ENCODE measurements at regions not wholly inside any gene's neighbourhood (a gene's known extent, or its start where the extent isn't known, plus 50 kb on each side); places are given as distances from the start of the nearest gene placed in this dataset.

DNA sequence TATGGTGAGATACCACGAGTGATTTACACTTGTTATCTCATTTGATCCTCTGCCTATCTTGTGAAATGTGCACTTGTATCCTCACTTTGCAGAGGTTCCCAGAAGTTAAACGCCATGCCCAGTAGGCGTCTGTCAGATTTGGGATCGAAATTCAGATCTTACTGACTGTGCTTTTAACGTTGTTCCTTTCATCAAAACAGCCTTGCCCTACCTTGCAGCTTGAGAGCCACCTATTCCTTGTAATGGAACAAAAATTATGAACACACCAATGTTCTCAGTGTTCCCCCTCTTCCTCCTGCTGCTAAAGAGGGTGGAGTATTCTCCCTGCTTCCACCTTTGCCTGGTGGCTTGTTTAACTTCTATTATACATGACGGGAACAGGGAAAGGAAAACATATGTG is 257.0 kb downstream of the MSX2 start:
- Histone ChIP-seq H3K4me3 (no peak overlapping the region), H2AFZ (no peak overlapping the region), H3F3A (ENCODE audit: insufficient read depth) (no peaks in the 10 kb centered on the region), H3K9me3 (ENCODE audit: low read depth) (no peaks in the 10 kb centered on the region), H3K27me3 (replicated peaks; ENCODE audit: insufficient read depth) (no peaks in the 10 kb centered on the region), H3K4me1 (ENCODE audit: insufficient read depth) (no peaks in the 10 kb centered on the region), H4K20me1 (ENCODE audit: insufficient read depth) (no peaks in the 10 kb centered on the region), H3K9ac (no peak overlapping the region), H3K9me2 (ENCODE audit: insufficient read depth) (no peaks in the 10 kb centered on the region), H3K79me2 (ENCODE audit: insufficient read depth) (no peaks in the 10 kb centered on the region), H3K4me2 (ENCODE audit: unreplicated experiment) (no peak overlapping the region), H3K36me3 (ENCODE audit: low read depth) (no peaks in the 10 kb centered on the region), H3K27ac (no peak overlapping the region)
- no peak for TF ChIP-seq EZH2phosphoT487 (IDR thresholded peaks at IDR 0.05; ENCODE audit: insufficient read depth, low read depth)
- no peak for TF ChIP-seq EZH2 (IDR thresholded peaks at IDR 0.05; ENCODE audit: insufficient read depth, poor library complexity, severe bottlenecking)
- in situ Hi-C loops (cut with MboI): no loop called here
- WGBS, 2 experiments (ENCODE audit: low coverage in 1 of 2, low lambda C conversion rate in 2 of 2, missing lambda C conversion rate in 2 of 2): 2 to 11% methylated on average over 6 of the region's 6 CpGs
- DNase-seq: no peak

DNA sequence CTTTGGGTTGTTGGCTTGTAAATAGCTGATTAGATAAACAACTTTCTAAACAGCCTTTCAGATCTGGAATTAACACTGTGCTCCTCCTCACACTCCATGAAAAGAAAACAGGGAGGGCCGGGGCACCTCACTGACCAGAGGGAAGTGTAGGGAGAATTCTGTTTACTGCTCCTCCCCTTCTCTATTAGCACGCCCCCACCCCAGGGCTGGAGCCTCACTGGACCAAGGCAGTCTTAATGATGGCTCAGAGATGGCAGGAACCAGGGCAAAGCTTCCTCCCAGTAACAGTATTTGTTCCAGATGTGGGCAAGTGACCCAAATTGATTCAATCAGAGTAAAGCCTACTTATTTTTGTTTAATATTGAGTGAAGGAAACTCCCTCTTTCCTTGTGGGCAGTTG is 256.6 kb downstream of the MSX2 start:
- Histone ChIP-seq H3K4me2 (ENCODE audit: unreplicated experiment) (no peak overlapping the region), H2AFZ (no peak overlapping the region), H3K4me3 (no peak overlapping the region), H3K9ac (no peak overlapping the region), H3K36me3 (ENCODE audit: low read depth) (no peaks in the 10 kb centered on the region), H3K9me2 (ENCODE audit: insufficient read depth) (no peaks in the 10 kb centered on the region), H3K27me3 (replicated peaks; ENCODE audit: insufficient read depth) (no peaks in the 10 kb centered on the region), H3K9me3 (ENCODE audit: low read depth) (no peaks in the 10 kb centered on the region), H3K27ac (no peak overlapping the region), H3K79me2 (ENCODE audit: insufficient read depth) (no peaks in the 10 kb centered on the region), H4K20me1 (ENCODE audit: insufficient read depth) (no peaks in the 10 kb centered on the region), H3K4me1 (ENCODE audit: insufficient read depth) (no peaks in the 10 kb centered on the region), H3F3A (ENCODE audit: insufficient read depth) (no peaks in the 10 kb centered on the region)
- 0 to 3% methylated on average over 2 of the region's 2 CpGs for WGBS, 2 experiments (ENCODE audit: low coverage in 1 of 2, low lambda C conversion rate in 2 of 2, missing lambda C conversion rate in 2 of 2)
- in situ Hi-C loops (cut with MboI): no loop called here
- TF ChIP-seq EZH2 (IDR thresholded peaks at IDR 0.05; ENCODE audit: insufficient read depth, poor library complexity, severe bottlenecking) (no peak), EZH2phosphoT487 (IDR thresholded peaks at IDR 0.05; ENCODE audit: insufficient read depth, low read depth) (no peak)
- no peak for DNase-seq

DNA sequence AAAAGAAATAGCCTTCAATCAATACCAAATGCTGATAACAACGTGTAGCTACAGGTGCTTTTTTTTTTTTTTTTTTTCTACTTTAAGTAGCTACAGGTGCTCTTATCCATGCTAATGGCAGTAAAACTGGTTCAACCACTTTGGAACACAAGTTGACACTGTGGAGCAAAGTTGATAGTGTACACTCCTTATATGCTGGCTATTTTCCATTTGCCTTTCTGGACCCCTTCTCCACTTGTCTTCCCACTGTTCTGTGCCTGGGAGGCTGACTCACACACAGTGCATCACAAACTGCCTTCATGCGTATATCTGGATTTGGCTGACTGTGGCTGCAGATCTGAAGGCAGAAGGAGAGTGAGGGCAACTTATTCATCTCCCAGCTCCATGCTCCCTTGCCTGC is 247.9 kb downstream of the MSX2 start:
- Histone ChIP-seq H3K36me3 (ENCODE audit: low read depth) (no peaks in the 10 kb centered on the region), H3K4me3 (no peak overlapping the region), H3K9me3 (ENCODE audit: low read depth) (no peaks in the 10 kb centered on the region), H4K20me1 (ENCODE audit: insufficient read depth) (no peaks in the 10 kb centered on the region), H2AFZ (no peak overlapping the region), H3K4me1 (ENCODE audit: insufficient read depth) (no peaks in the 10 kb centered on the region), H3K79me2 (ENCODE audit: insufficient read depth) (no peaks in the 10 kb centered on the region), H3K4me2 (ENCODE audit: unreplicated experiment) (no peak overlapping the region), H3F3A (ENCODE audit: insufficient read depth) (no peaks in the 10 kb centered on the region), H3K27me3 (replicated peaks; ENCODE audit: insufficient read depth) (no peaks in the 10 kb centered on the region), H3K9me2 (ENCODE audit: insufficient read depth) (no peaks in the 10 kb centered on the region), H3K9ac (no peak overlapping the region), H3K27ac (no peak overlapping the region)
- in situ Hi-C loops (cut with MboI): no loop called here
- 7 to 24% methylated on average over 2 of the region's 2 CpGs for WGBS, 2 experiments (ENCODE audit: low coverage in 1 of 2, low lambda C conversion rate in 2 of 2, missing lambda C conversion rate in 2 of 2)
- TF ChIP-seq EZH2phosphoT487 (IDR thresholded peaks at IDR 0.05; ENCODE audit: insufficient read depth, low read depth) (no peak), EZH2 (IDR thresholded peaks at IDR 0.05; ENCODE audit: insufficient read depth, poor library complexity, severe bottlenecking) (no peak)
- no peak for DNase-seq

DNA sequence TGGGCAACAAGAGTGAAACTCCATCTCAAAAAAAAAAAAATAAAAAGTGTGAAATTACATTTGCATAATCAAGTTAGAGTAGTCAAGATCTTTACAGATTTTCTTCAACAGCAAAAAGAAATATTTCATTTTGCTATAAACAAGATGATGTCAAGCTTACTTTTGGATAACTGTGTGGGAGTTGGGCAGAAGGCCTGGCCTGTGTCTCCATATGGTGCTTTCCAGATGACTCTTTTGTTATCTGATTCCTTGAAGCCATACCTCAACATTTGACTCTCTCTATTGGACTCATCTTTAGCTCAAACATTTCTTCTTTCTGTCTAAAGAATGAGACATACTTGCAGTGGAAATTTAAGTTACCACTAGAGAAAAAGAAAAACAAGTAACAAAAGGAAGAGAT is 246.8 kb downstream of the MSX2 start:
- Histone ChIP-seq H3K27me3 (replicated peaks; ENCODE audit: insufficient read depth) (no peaks in the 10 kb centered on the region), H3K9me3 (ENCODE audit: low read depth) (no peaks in the 10 kb centered on the region), H3F3A (ENCODE audit: insufficient read depth) (no peaks in the 10 kb centered on the region), H3K4me1 (ENCODE audit: insufficient read depth) (no peaks in the 10 kb centered on the region), H3K36me3 (ENCODE audit: low read depth) (no peaks in the 10 kb centered on the region), H3K27ac (no peak overlapping the region), H3K79me2 (ENCODE audit: insufficient read depth) (no peaks in the 10 kb centered on the region), H3K4me2 (ENCODE audit: unreplicated experiment) (no peak overlapping the region), H4K20me1 (ENCODE audit: insufficient read depth) (no peaks in the 10 kb centered on the region), H2AFZ (no peak overlapping the region), H3K9me2 (ENCODE audit: insufficient read depth) (no peaks in the 10 kb centered on the region), H3K4me3 (no peak overlapping the region), H3K9ac (no peak overlapping the region)
- TF ChIP-seq EZH2phosphoT487 (IDR thresholded peaks at IDR 0.05; ENCODE audit: insufficient read depth, low read depth): no peak
- no peak for TF ChIP-seq EZH2 (IDR thresholded peaks at IDR 0.05; ENCODE audit: insufficient read depth, poor library complexity, severe bottlenecking)
- DNase-seq: no peak
- in situ Hi-C loops (cut with MboI): no loop called here

DNA sequence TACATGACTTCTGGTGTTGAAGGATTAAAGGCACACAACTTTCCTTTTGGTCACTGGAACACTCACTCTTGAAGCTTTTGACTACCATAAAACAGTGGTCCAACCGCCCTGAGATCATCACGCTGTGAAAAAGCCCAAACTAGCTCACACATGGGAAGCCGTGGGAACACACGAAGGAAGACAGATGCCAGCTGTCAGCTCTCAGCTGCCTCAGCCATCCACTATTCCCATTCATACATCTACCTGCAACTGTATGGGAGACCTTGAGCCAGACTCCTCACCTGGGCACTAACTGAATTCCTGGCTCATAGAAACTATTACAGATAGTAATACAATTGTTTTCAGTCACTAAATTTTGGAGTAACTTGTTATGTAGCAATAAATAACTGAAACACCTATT is 246.1 kb downstream of the MSX2 start:
- Histone ChIP-seq H3K79me2 (ENCODE audit: insufficient read depth) (no peaks in the 10 kb centered on the region), H2AFZ (no peak overlapping the region), H3K4me3 (no peak overlapping the region), H3K4me1 (ENCODE audit: insufficient read depth) (no peaks in the 10 kb centered on the region), H3K9ac (no peak overlapping the region), H3K36me3 (ENCODE audit: low read depth) (no peaks in the 10 kb centered on the region), H3K27ac (no peak overlapping the region), H3K9me3 (ENCODE audit: low read depth) (no peaks in the 10 kb centered on the region), H3F3A (ENCODE audit: insufficient read depth) (no peaks in the 10 kb centered on the region), H3K27me3 (replicated peaks; ENCODE audit: insufficient read depth) (no peaks in the 10 kb centered on the region), H3K4me2 (ENCODE audit: unreplicated experiment) (no peak overlapping the region), H3K9me2 (ENCODE audit: insufficient read depth) (no peaks in the 10 kb centered on the region), H4K20me1 (ENCODE audit: insufficient read depth) (no peaks in the 10 kb centered on the region)
- DNase-seq: no peak
- no peak for TF ChIP-seq EZH2 (IDR thresholded peaks at IDR 0.05; ENCODE audit: insufficient read depth, poor library complexity, severe bottlenecking)
- no peak for TF ChIP-seq EZH2phosphoT487 (IDR thresholded peaks at IDR 0.05; ENCODE audit: insufficient read depth, low read depth)
- in situ Hi-C loops (cut with MboI): no loop called here
- 11 to 15% methylated on average over 4 of the region's 4 CpGs for WGBS, 2 experiments (ENCODE audit: low coverage in 1 of 2, low lambda C conversion rate in 2 of 2, missing lambda C conversion rate in 2 of 2)
